ENCODE measurements at regions not wholly inside any gene's neighbourhood (a gene's known extent, or its start where the extent isn't known, plus 50 kb on each side); places are given as distances from the start of the nearest gene placed in this dataset.

- TF ChIP-seq CTCF (IDR thresholded peaks at IDR 0.05) (no peak), POLR2A (IDR thresholded peaks at IDR 0.05) (no peak)
Observed at GRCh38 chr7:85478530-85478929, 291.7 kb upstream of the SEMA3D start.
